Tibial artery (tissue), 4 donors: ENCODE measurements at regions not wholly inside any gene's neighbourhood (a gene's known extent, or its start where the extent isn't known, plus 50 kb on each side); places are given as distances from the start of the nearest gene placed in this dataset.
"Not testable (repeated sequence)": the region's sequence is repeated elsewhere in the genome, so short reads cannot be mapped to it uniquely, and the experiment has no call there.

Experiments used
- DNase-seq, 2 donors: peaks; one replicate each; pipeline ENCODE4 v3.0.0-alpha.2; 2019
- H3K27ac ChIP-seq, 2 donors: fragments of 200-600 bp; sonication (generic) in 1 of 2; 1 replicate in 1 of 2; 2 replicates in 1 of 2; pipeline ENCODE4 v1.5.1; 2018 to 2019; ENCODE audit warnings: mild to moderate bottlenecking in 1 of 2
- H3K27me3 ChIP-seq, 2 donors: fragments of 200-600 bp; sonication (generic) in 1 of 2; one replicate each; pipeline versions ENCODE4 v1.5.1 to v1.6.0; 2016 to 2019
- H3K36me3 ChIP-seq, 3 donors: fragments of 200-600 bp; sonication (generic) in 2 of 3; one replicate each; pipeline ENCODE4 v1.5.1; 2016 to 2019; ENCODE audit warnings: mild to moderate bottlenecking in 2 of 3
- H3K4me1 ChIP-seq, 4 donors: fragments of 200-600 bp; sonication (generic) in 2 of 4; 1 replicate in 3 of 4; 2 replicates in 1 of 4; pipeline ENCODE4 v1.5.1; 2016 to 2019
- H3K4me3 ChIP-seq, 2 donors: fragments of 200-600 bp; sonication (generic) in 1 of 2; 1 replicate in 1 of 2; 2 replicates in 1 of 2; pipeline ENCODE4 v1.5.1; 2018 to 2019; ENCODE audit warnings: mild to moderate bottlenecking in 2 of 2
- H3K9me3 ChIP-seq, 3 donors: fragments of 200-600 bp; sonication (generic) in 1 of 3; one replicate each; pipeline ENCODE4 v1.5.1; 2016 to 2019
- CTCF ChIP-seq, 2 experiments: fragments of 200-600 bp in 1 of 2; fragments of 450-650 bp in 1 of 2; IDR thresholded peaks; one replicate each; pipeline ENCODE4 v1.5.1; 2017 to 2019; ENCODE audit warnings: antibody characterized with exemption in 2 of 2, mild to moderate bottlenecking in 1 of 2, moderate library complexity in 1 of 2
- intact Hi-C: fragments of 100-400 bp; cut with DNase I; formaldehyde crosslinking; loops from one replicate; pipeline ENCODE4 v1.15.0; 2023; ENCODE audit warnings: low total_unique reads

GRCh38 chr6:98047164-98047563 is 764.1 kb upstream of the MMS22L start:
- no peaks in the 10 kb centered on the region for H3K9me3 ChIP-seq
- no peak overlapping the region for H3K4me3 ChIP-seq
- H3K27me3 ChIP-seq = peaks cover 0 to 2% of the 10 kb centered on the region in 2 donors
- intact Hi-C loops = no loop called here
- no peak overlapping the region for H3K27ac ChIP-seq
- no peak for TF ChIP-seq CTCF (IDR thresholded peaks at IDR 0.05)
- no peak for DNase-seq
- H3K36me3 ChIP-seq = no peaks in the 10 kb centered on the region
- no peaks in the 10 kb centered on the region for H3K4me1 ChIP-seq

GRCh38 chr6:98047871-98048270 is 764.9 kb upstream of the MMS22L start:
- H3K36me3 ChIP-seq = no peaks in the 10 kb centered on the region
- no peak overlapping the region for H3K27ac ChIP-seq
- H3K4me1 ChIP-seq = no peaks in the 10 kb centered on the region
- H3K4me3 ChIP-seq = no peak overlapping the region
- TF ChIP-seq CTCF (IDR thresholded peaks at IDR 0.05) = no peak
- intact Hi-C loops = no loop called here
- H3K27me3 ChIP-seq = no peaks in the 10 kb centered on the region
- no peaks in the 10 kb centered on the region for H3K9me3 ChIP-seq
- DNase-seq = no peak

- H3K27ac ChIP-seq = no peak overlapping the region
- no peaks in the 10 kb centered on the region for H3K9me3 ChIP-seq
- H3K36me3 ChIP-seq = no peaks in the 10 kb centered on the region
- TF ChIP-seq CTCF (IDR thresholded peaks at IDR 0.05) = no peak
- intact Hi-C loops = no loop called here
- no peaks in the 10 kb centered on the region for H3K4me1 ChIP-seq
- H3K4me3 ChIP-seq = no peak overlapping the region
- DNase-seq = no peak
- no peaks in the 10 kb centered on the region for H3K27me3 ChIP-seq
Observed at GRCh38 chr6:98054453-98054852, 771.4 kb upstream of the MMS22L start.

GRCh38 chr6:98056955-98057354 is 773.9 kb upstream of the MMS22L start:
- H3K27me3 ChIP-seq = no peaks in the 10 kb centered on the region
- H3K36me3 ChIP-seq = no peaks in the 10 kb centered on the region
- no peak for TF ChIP-seq CTCF (IDR thresholded peaks at IDR 0.05)
- H3K4me3 ChIP-seq = no peak overlapping the region
- no peaks in the 10 kb centered on the region for H3K9me3 ChIP-seq
- H3K27ac ChIP-seq = no peak overlapping the region
- intact Hi-C loops = no loop called here
- DNase-seq = no peak
- H3K4me1 ChIP-seq = no peaks in the 10 kb centered on the region

GRCh38 chr6:98067375-98067774 is 767.0 kb upstream of the POU3F2 start:
- Histone ChIP-seq H3K27me3 (no peaks in the 10 kb centered on the region), H3K4me1 (no peaks in the 10 kb centered on the region), H3K36me3 (no peaks in the 10 kb centered on the region), H3K9me3 (no peaks in the 10 kb centered on the region), H3K27ac (no peak overlapping the region), H3K4me3 (no peak overlapping the region)
- DNase-seq = no peak
- TF ChIP-seq CTCF (IDR thresholded peaks at IDR 0.05) = no peak
- intact Hi-C loops = no loop called here

- intact Hi-C loops, H3K27ac ChIP-seq, H3K4me1 ChIP-seq: not testable (repeated sequence)
Observed at GRCh38 chr6:98088537-98088936, 745.8 kb upstream of the POU3F2 start.

More at GRCh38 chr6:98088537-98088936, 745.8 kb upstream of the POU3F2 start:
- H3K27me3 ChIP-seq, DNase-seq, H3K4me3 ChIP-seq, H3K36me3 ChIP-seq, H3K9me3 ChIP-seq: not testable (repeated sequence)
